ENCODE measurements at regions not wholly inside any gene's neighbourhood (a gene's known extent, or its start where the extent isn't known, plus 50 kb on each side); places are given as distances from the start of the nearest gene placed in this dataset.

DNA sequence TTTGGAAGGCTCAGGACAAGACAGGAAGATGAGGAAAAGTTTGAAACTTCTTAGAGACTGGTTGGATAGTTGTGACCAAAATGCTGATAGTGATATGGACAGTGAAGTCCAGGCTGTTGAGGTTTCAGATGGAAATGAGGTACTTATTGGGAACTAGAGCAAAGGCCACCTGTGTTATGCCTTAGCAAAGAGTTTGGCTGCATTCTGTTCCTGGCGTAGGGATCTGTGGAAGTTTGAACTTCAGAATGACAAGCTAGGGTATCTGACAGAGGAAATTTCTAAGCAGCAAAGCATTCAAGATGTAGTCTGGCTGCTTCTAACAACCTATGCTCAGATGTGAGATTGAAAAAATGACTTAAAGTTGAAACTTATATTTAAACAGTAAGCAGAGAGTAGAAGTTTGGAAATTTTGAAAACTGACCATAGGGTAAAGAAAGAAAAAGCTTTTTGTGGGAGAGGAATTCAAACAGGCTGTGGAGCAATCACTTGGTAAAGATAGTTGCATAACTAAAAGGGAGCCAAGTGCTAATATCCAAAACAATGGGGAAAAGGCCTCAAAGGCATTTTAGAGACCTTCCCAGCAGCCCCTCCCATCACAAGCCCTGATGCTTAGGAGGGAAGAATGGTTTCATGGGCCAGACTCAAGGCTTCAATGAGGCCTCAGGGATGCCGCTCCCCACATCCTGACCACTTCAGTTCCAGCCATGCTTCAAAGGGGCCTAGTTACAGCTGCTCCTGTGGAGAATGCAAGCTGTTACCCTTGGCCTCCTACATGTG is 415.1 kb downstream of the INHBA start:
- no peaks in the 10 kb centered on the region for H3K79me1 ChIP-seq (ENCODE audit: insufficient read depth, low read depth, low read length, poor library complexity, severe bottlenecking)
- no peak overlapping the region for H3K4me3 Mint-ChIP-seq
- peaks cover 0 to 9% (median 3%) of the 10 kb centered on the region in 3 experiments; a peak in 2 of 7 replicates for H3K36me3 Mint-ChIP-seq (ENCODE audit: insufficient read depth in 1 of 3, low read depth in 3 of 3)
- H4K91ac ChIP-seq (ENCODE audit: insufficient read length, low read depth, low read length) = no peak overlapping the region
- no peak overlapping the region for H3K27ac Mint-ChIP-seq
- H3K4me1 Mint-ChIP-seq = peaks cover 12 to 13% of the 10 kb centered on the region in 2 experiments
- no peak overlapping the region for H2AK5ac ChIP-seq (ENCODE audit: insufficient read length, low read length)
- H2AFZ ChIP-seq (ENCODE audit: low read length) = no peak overlapping the region
- H3K23me2 ChIP-seq (ENCODE audit: insufficient read length, low read depth, low read length, poor library complexity, severe bottlenecking) = no peaks in the 10 kb centered on the region
- H3K18ac ChIP-seq (ENCODE audit: insufficient read length, low read depth, low read length) = no peak overlapping the region
- no peak overlapping the region for H3K23ac ChIP-seq (ENCODE audit: insufficient read length, low read depth, low read length)
- no peak overlapping the region for H4K5ac ChIP-seq (ENCODE audit: insufficient read length, low read depth, low read length)
- no peaks in the 10 kb centered on the region; the same call in 1 of the 2 replicates for H3K4me1 ChIP-seq (ENCODE audit: insufficient read depth, low read length)
- H3K27me3 ChIP-seq (ENCODE audit: insufficient read depth, low read length) = peaks cover 6% of the 10 kb centered on the region; the same call in 1 of the 2 replicates
- no peaks in the 10 kb centered on the region for H3K79me2 ChIP-seq (ENCODE audit: insufficient read depth, low read length)
- H3K4ac ChIP-seq (ENCODE audit: low read depth, low read length) = no peak overlapping the region
- H3K56ac ChIP-seq (ENCODE audit: insufficient read length, low read depth, low read length) = no peak overlapping the region
- H4K8ac ChIP-seq (replicated peaks; ENCODE audit: insufficient read length, low read depth, low read length) = no peak overlapping the region
- H4K20me1 ChIP-seq (ENCODE audit: control insufficient read depth, insufficient read depth, insufficient read length) = no peaks in the 10 kb centered on the region
- TF ChIP-seq, protein P1, sequence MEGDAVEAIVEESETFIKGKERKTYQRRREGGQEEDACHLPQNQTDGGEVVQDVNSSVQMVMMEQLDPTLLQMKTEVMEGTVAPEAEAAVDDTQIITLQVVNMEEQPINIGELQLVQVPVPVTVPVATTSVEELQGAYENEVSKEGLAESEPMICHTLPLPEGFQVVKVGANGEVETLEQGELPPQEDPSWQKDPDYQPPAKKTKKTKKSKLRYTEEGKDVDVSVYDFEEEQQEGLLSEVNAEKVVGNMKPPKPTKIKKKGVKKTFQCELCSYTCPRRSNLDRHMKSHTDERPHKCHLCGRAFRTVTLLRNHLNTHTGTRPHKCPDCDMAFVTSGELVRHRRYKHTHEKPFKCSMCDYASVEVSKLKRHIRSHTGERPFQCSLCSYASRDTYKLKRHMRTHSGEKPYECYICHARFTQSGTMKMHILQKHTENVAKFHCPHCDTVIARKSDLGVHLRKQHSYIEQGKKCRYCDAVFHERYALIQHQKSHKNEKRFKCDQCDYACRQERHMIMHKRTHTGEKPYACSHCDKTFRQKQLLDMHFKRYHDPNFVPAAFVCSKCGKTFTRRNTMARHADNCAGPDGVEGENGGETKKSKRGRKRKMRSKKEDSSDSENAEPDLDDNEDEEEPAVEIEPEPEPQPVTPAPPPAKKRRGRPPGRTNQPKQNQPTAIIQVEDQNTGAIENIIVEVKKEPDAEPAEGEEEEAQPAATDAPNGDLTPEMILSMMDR (conservative IDR thresholded peaks at IDR 0.05) = no peak
- no peak overlapping the region for H3K9ac ChIP-seq (ENCODE audit: extremely low read depth, insufficient read length, low read length)
- no peaks in the 10 kb centered on the region for H3K9me3 ChIP-seq (ENCODE audit: control insufficient read depth, low read depth, low read length)
- no peak overlapping the region for H3K27ac ChIP-seq (ENCODE audit: insufficient read length, low read depth, low read length)
- H3K4me2 ChIP-seq (ENCODE audit: insufficient read depth, insufficient read length, low read length) = no peak overlapping the region
- no peak overlapping the region for H2BK5ac ChIP-seq (ENCODE audit: insufficient read length, low read length)
- H2BK12ac ChIP-seq (ENCODE audit: insufficient read length, low read depth, low read length) = no peak overlapping the region
- no peak overlapping the region for H3T11ph ChIP-seq (ENCODE audit: low read length)
- WGBS (ENCODE audit: extremely low coverage, insufficient read length, low lambda C conversion rate) = no CpG with 5 or more reads among the region's 2 CpGs
- H2BK20ac ChIP-seq (ENCODE audit: low read depth, low read length, poor library complexity, severe bottlenecking) = no peak overlapping the region
- peaks cover 63% of the 10 kb centered on the region for H3K27me3 Mint-ChIP-seq (ENCODE audit: low read depth)
- peaks cover 2 to 10% of the 10 kb centered on the region in 2 experiments; a peak in 4 of 5 replicates for H3K9me3 Mint-ChIP-seq
- peak; percentile 72 for DNase-seq
- no peak overlapping the region; the same call in 1 of the 2 replicates for H3K14ac ChIP-seq (ENCODE audit: insufficient read depth, low read length)
- H2BK15ac ChIP-seq (ENCODE audit: low read depth, low read length) = no peak overlapping the region
- no peak overlapping the region for H2BK120ac ChIP-seq (ENCODE audit: low read depth, low read length, poor library complexity, severe bottlenecking)

All from H9 (cell line).